PC-3 (cell line): ENCODE measurements at regions not wholly inside any gene's neighbourhood (a gene's known extent, or its start where the extent isn't known, plus 50 kb on each side); places are given as distances from the start of the nearest gene placed in this dataset.

Experiments
- ATAC-seq: fragments of 200-7000 bp; cut with Tn5 transposase; 2 replicates; pipeline ENCODE4 v1.9.1; 2020; ENCODE audit warnings: mild to moderate bottlenecking, moderate library complexity
- BruUV-seq: library from RNA; stranded (reverse); fragments of 400-500 nt; replicated peaks from 2 replicates; lab custom pipeline; 2021; lab: Mats Ljungman, UMichigan
- CTCF ChIA-PET: fragments of 300-600 bp; sonication (Branson Sonifier 250); formaldehyde crosslinking; loops from one replicate; lab custom pipeline; 2022; ENCODE audit warnings: antibody characterized with exemption; lab: Charles Lee
- POLR2A ChIA-PET: fragments of 300-600 bp; sonication (Branson Sonifier 250); formaldehyde crosslinking; loops from one replicate; lab custom pipeline; 2022; ENCODE audit warnings: antibody characterized with exemption; ENCODE audit not compliant: unreplicated experiment; lab: Charles Lee
- DNase-seq: peaks from one replicate; pipeline ENCODE4 v3.0.0-alpha.2; 2015
- H2AFZ ChIP-seq: fragments of 300-600 bp; sonication (generic); 2 replicates; pipeline ENCODE4 v1.6.0; 2016; ENCODE audit warnings: antibody characterized with exemption, low read length
- H3F3A ChIP-seq: fragments of 300-600 bp; sonication (generic); one replicate; pipeline ENCODE4 v1.6.0; 2017; ENCODE audit warnings: antibody characterized with exemption, low read length, control low read depth, mild to moderate bottlenecking; ENCODE audit not compliant: unreplicated experiment
- H3K27ac ChIP-seq: fragments of 300-600 bp; sonication (generic); 2 replicates; pipeline ENCODE4 v1.5.1; 2016; ENCODE audit warnings: mild to moderate bottlenecking, low read length
- H3K27me3 ChIP-seq: fragments of 300-600 bp; sonication (generic); 2 replicates; pipeline ENCODE4 v1.6.1; 2016; ENCODE audit warnings: low read length, mixed read lengths
- H3K36me3 ChIP-seq: fragments of 300-600 bp; sonication (generic); 2 replicates; pipeline ENCODE4 v1.6.1; 2016; ENCODE audit warnings: low read depth, mixed run types, low read length, mixed read lengths
- H3K4me1 ChIP-seq: fragments of 300-600 bp; sonication (generic); 2 replicates; pipeline ENCODE4 v1.5.1; 2016; ENCODE audit warnings: low read length; ENCODE audit not compliant: insufficient read depth
- H3K4me2 ChIP-seq: fragments of 300-600 bp; sonication (generic); 2 replicates; pipeline ENCODE4 v1.6.0; 2016; ENCODE audit warnings: low read length
- H3K4me3 ChIP-seq: fragments of 300-600 bp; sonication (generic); 2 replicates; pipeline ENCODE4 v1.5.1; 2016; ENCODE audit warnings: mild to moderate bottlenecking, low read length, mixed read lengths
- H3K79me2 ChIP-seq: fragments of 300-600 bp; sonication (generic); 2 replicates; pipeline ENCODE4 v1.6.1; 2017; ENCODE audit warnings: low read length, mixed read lengths
- H3K9ac ChIP-seq: fragments of 300-600 bp; sonication (generic); 2 replicates; pipeline ENCODE4 v1.6.0; 2016; ENCODE audit warnings: mild to moderate bottlenecking, low read length
- H3K9me2 ChIP-seq: fragments of 300-600 bp; sonication (generic); replicated peaks from 2 replicates; pipeline ENCODE4 v1.6.1; 2016; ENCODE audit warnings: mixed run types, low read length, mixed read lengths
- H3K9me3 ChIP-seq: fragments of 300-600 bp; sonication (generic); 2 replicates; pipeline ENCODE4 v1.6.1; 2016; ENCODE audit warnings: low read length, mixed read lengths
- H4K20me1 ChIP-seq: fragments of 300-600 bp; sonication (generic); 2 replicates; pipeline ENCODE4 v1.6.1; 2016; ENCODE audit warnings: low read length, mixed read lengths
- EZH2 ChIP-seq: fragments of 300-600 bp; sonication (generic); IDR thresholded peaks from one replicate; pipeline ENCODE4 v1.6.1; 2017; ENCODE audit warnings: antibody characterized with exemption, mild to moderate bottlenecking, low read length; ENCODE audit not compliant: unreplicated experiment
- EZH2phosphoT487 ChIP-seq: fragments of 300-600 bp; sonication (generic); IDR thresholded peaks from 2 replicates; pipeline ENCODE4 v1.6.1; 2018; ENCODE audit warnings: mild to moderate bottlenecking, antibody characterized with exemption, low read length, borderline replicate concordance
- intact Hi-C: fragments of 100-400 bp; cut with micrococcal nuclease; formaldehyde crosslinking; loops from 2 replicates; pipeline ENCODE4 v1.9.0; 2023
- TF ChIP-seq, protein P1 (sequence below): fragments of 300-600 bp; sonication (generic); conservative IDR thresholded peaks from 2 replicates; pipeline ENCODE4 v1.5.1; 2017; ENCODE audit warnings: antibody characterized with exemption, low read depth, mild to moderate bottlenecking, low read length

DNA sequence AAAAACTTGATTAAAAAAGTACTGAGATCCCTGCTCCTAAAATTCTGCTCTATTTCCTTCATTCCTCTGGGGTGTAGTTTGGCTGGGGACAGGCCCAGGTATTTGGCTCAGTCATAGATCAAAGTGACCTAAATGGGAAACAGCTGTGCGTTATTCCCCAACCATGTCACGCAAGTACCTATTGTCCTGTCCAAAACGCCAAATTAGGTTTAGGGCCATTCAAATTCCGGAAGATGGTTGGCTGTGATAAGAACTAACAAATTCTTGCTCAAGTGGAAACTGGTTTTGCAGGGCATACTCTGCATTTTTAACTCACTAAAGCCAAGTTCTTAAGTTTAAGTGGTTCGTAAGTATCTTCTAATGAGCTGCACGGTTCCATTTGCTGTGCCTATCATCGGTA lies 147.6 kb upstream of the TMEM170B start:
- CTCF ChIA-PET, result no interaction called here
- peak overlapping the region; percentile 46 for H2AFZ ChIP-seq
- TF ChIP-seq EZH2phosphoT487, result no peak
- no peak for TF ChIP-seq EZH2
- TF ChIP-seq, protein P1, sequence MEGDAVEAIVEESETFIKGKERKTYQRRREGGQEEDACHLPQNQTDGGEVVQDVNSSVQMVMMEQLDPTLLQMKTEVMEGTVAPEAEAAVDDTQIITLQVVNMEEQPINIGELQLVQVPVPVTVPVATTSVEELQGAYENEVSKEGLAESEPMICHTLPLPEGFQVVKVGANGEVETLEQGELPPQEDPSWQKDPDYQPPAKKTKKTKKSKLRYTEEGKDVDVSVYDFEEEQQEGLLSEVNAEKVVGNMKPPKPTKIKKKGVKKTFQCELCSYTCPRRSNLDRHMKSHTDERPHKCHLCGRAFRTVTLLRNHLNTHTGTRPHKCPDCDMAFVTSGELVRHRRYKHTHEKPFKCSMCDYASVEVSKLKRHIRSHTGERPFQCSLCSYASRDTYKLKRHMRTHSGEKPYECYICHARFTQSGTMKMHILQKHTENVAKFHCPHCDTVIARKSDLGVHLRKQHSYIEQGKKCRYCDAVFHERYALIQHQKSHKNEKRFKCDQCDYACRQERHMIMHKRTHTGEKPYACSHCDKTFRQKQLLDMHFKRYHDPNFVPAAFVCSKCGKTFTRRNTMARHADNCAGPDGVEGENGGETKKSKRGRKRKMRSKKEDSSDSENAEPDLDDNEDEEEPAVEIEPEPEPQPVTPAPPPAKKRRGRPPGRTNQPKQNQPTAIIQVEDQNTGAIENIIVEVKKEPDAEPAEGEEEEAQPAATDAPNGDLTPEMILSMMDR, result no peak
- DNase-seq (peak; percentile 82), ATAC-seq (peak; percentile 27; the same call in 1 of the 2 replicates)
- no peaks in the 10 kb centered on the region for H3K79me2 ChIP-seq
- H3K36me3 ChIP-seq, result no peaks in the 10 kb centered on the region
- no peaks in the 10 kb centered on the region for H3K9me3 ChIP-seq
- BruUV-seq, result no TSS peak
- no peaks in the 10 kb centered on the region for H3K27me3 ChIP-seq
- peak overlapping the region; percentile 95 for H3K27ac ChIP-seq
- H3K4me1 ChIP-seq, result peaks cover 28% of the 10 kb centered on the region
- POLR2A ChIA-PET, result interaction anchor here (0.9 kb wide), 1 partner anchor 106 kb away, joined by 3 read pairs; no protein-coding TSS in a partner anchor
- H3K4me2 ChIP-seq, result peak overlapping the region; percentile 68
- no peaks in the 10 kb centered on the region for H4K20me1 ChIP-seq
- H3K9me2 ChIP-seq, result no peaks in the 10 kb centered on the region
- no peaks in the 10 kb centered on the region for H3F3A ChIP-seq
- intact Hi-C loops, result no loop called here
- H3K9ac ChIP-seq, result peak overlapping the region; percentile 62
- no peak overlapping the region for H3K4me3 ChIP-seq

DNA sequence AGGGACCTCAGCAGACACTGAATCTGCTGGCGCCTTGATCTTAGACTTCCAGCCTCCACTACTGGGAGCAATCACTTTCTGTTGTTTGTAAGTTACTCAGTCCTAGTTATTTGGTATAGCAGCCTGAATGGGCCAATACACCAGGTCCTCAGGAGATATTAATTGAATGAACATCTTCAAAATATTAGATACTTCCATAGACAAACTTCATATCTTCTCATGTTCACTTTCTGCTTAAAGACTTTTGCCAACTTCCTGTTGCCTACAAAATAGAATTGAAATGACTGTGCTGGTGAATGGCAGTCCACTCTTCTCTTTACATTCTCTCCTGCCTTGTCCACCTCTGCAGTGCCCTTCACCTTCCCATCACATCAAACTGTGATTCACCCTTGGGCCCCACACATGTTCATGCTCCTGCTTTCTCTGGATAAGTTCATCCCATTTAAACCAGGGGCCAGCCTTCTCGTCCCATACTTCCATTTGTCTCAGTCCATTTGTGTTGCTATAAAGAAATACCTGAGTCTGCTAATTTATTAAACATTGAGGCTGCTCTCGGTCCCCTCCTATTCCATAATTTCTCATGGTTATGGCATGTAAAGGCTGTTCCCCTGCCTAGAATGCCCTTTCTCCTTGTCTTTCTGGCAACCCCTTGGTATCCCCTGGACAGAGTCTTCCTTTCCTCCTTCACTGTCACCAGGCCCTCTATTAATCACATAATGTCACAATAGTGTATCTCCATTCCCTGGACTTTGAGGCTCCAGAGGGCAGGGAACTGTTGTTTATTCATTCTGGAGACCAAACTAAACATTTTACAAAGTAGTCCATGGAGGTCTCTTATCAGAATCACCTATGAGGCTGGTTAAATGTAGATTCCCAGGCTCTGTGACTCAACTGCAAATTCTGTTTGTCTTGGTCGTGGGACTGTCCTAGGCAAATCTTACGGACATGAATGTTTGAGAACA lies 148.3 kb upstream of the TMEM170B start:
- no peak overlapping the region for H2AFZ ChIP-seq
- DNase-seq (no peak), ATAC-seq (no peak)
- POLR2A ChIA-PET, result no interaction called here
- H3K79me2 ChIP-seq, result no peaks in the 10 kb centered on the region
- no TSS peak for BruUV-seq
- H3K9me2 ChIP-seq, result no peaks in the 10 kb centered on the region
- CTCF ChIA-PET, result no interaction called here
- no peak overlapping the region for H3K4me3 ChIP-seq
- H3F3A ChIP-seq, result no peaks in the 10 kb centered on the region
- H3K27me3 ChIP-seq, result no peaks in the 10 kb centered on the region
- no peaks in the 10 kb centered on the region for H3K9me3 ChIP-seq
- no peaks in the 10 kb centered on the region for H4K20me1 ChIP-seq
- no peaks in the 10 kb centered on the region for H3K36me3 ChIP-seq
- peak overlapping the region; percentile 95 for H3K27ac ChIP-seq
- TF ChIP-seq EZH2 (no peak), EZH2phosphoT487 (no peak)
- TF ChIP-seq, protein P1, result no peak
- H3K9ac ChIP-seq, result peak overlapping the region; percentile 62
- intact Hi-C loops, result no loop called here
- peak overlapping the region; percentile 68; the same call in 1 of the 2 replicates for H3K4me2 ChIP-seq
- H3K4me1 ChIP-seq, result peaks cover 28% of the 10 kb centered on the region
